ENCODE measurements at regions not wholly inside any gene's neighbourhood (a gene's known extent, or its start where the extent isn't known, plus 50 kb on each side); places are given as distances from the start of the nearest gene placed in this dataset.

DNA sequence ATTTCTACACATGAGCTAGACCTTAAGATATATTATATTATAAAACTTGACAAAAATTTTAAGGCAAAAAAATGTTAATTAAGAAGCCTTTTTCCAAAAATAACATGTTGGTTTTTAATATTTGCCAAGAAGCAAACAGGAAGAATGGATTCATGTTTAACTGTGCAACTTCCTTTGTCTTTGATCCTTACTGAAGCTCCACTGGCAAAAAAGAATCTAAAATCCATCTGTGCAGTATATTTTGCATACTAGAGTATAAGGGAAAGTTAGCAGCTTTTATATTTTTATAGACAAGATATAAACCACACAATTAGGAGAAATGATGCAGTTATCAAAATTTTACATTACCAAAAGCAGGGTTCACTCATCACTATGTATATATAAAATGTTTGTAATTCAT is 76.9 kb upstream of the RGS18 start:
- TF ChIP-seq SMC3 (IDR thresholded peaks at IDR 0.05; ENCODE audit: low read depth, low read length) (no peak), POLR2A (IDR thresholded peaks at IDR 0.05; ENCODE audit: low read depth, low read length) (no peak), BHLHE40 (IDR thresholded peaks at IDR 0.05; ENCODE audit: low read depth, low read length) (no peak), RFX5 (IDR thresholded peaks at IDR 0.05; ENCODE audit: low read depth, low read length) (no peak), MAZ (IDR thresholded peaks at IDR 0.05; ENCODE audit: borderline replicate concordance, low read depth, low read length) (no peak), RAD21 (IDR thresholded peaks at IDR 0.05; ENCODE audit: low read length) (no peak)
- TF ChIP-seq, protein P1, sequence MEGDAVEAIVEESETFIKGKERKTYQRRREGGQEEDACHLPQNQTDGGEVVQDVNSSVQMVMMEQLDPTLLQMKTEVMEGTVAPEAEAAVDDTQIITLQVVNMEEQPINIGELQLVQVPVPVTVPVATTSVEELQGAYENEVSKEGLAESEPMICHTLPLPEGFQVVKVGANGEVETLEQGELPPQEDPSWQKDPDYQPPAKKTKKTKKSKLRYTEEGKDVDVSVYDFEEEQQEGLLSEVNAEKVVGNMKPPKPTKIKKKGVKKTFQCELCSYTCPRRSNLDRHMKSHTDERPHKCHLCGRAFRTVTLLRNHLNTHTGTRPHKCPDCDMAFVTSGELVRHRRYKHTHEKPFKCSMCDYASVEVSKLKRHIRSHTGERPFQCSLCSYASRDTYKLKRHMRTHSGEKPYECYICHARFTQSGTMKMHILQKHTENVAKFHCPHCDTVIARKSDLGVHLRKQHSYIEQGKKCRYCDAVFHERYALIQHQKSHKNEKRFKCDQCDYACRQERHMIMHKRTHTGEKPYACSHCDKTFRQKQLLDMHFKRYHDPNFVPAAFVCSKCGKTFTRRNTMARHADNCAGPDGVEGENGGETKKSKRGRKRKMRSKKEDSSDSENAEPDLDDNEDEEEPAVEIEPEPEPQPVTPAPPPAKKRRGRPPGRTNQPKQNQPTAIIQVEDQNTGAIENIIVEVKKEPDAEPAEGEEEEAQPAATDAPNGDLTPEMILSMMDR (conservative IDR thresholded peaks at IDR 0.05; ENCODE audit: low read depth, low read length), result no peak

Data from IMR-90 (cell line).